Fibroblast of skin of scalp (primary cell): ENCODE measurements at regions not wholly inside any gene's neighbourhood (a gene's known extent, or its start where the extent isn't known, plus 50 kb on each side); places are given as distances from the start of the nearest gene placed in this dataset.

Experiments used
- DNase-seq: peaks from one replicate; pipeline ENCODE4 v3.0.0-alpha.2; 2013

GRCh38 chr6:79301290-79301689 lies 66.8 kb upstream of the HMGN3 start:
- DNase-seq, result no peak

- no peak for DNase-seq
Measured at GRCh38 chr6:79296211-79296610, 61.7 kb upstream of the HMGN3 start.
